GM21717 (cell line): ENCODE measurements at regions not wholly inside any gene's neighbourhood (a gene's known extent, or its start where the extent isn't known, plus 50 kb on each side); places are given as distances from the start of the nearest gene placed in this dataset.

Experiments
- ATAC-seq: cut with Tn5 transposase; IDR thresholded peaks from one replicate; pipeline ENCODE4 v1.9.1; 2021; ENCODE audit warnings: mild to moderate bottlenecking, moderate library complexity; ENCODE audit not compliant: unreplicated experiment

- ATAC-seq = no peak
Observed at GRCh38 chr18:38402509-38402908, 836.9 kb upstream of the CELF4 start.

DNA sequence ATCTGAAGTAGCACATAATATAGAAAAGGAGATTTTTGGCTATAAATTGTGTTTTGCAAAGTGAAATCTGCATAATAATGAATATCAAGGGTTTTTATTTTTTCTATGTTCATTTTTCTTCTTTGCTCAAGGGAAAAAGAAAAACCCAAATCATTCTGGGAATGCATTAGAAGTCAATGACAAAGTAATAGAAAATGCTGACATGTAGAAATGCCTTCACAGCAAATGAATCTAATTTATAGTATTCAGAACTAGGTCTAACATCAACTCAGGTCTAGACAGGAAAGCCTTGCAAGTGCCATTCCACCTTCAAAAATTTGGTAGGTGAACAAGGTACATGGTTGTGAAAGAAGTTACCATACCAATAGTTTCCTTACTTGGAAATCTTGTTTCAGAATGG is 831.5 kb upstream of the CELF4 start:
- ATAC-seq = no peak

- ATAC-seq = no peak
Observed at GRCh38 chr18:38386146-38386545, 820.5 kb upstream of the CELF4 start.

DNA sequence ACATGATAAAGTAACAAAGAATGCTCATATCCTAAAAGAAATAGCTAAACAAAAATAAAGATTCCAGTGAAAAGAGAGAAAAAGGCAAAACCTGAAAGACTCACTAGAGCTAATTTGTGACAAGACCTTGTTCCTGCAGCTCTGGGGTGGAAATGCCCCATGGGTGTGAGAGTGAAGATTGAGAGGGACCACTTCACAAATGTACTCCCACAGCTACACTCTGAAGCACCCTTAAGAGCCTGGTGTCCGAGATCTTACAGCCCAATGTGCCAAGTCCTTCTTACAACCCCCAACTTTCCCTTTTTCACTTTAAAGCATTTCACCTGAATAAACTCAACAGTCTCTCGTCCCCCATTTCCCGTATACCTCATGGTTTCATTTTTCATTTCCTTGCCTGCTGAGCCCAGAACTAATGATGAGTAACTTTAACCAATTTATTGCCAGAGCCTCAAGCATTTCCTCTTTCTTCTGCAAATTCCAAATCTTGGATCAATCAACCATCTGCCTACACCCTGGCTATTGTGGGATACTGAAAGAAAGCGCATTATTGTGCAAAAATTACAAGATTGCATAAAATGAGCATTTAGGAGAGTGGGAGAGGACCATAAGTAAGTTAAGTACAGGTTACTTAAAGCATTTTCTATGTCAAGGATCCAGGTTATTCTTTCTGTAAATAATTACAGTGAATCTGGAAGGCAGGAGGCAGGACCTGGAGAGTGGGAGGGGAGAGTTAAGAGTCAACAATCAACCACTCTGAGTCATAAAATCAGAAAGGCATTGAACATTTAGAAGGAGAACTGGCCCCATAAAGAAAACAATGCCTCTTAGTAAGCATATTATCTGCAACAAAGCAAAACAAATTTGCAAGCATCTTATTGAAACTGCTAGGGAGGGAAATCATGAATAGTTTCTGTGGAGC is 804.4 kb upstream of the CELF4 start:
- peak; percentile 55 for ATAC-seq

DNA sequence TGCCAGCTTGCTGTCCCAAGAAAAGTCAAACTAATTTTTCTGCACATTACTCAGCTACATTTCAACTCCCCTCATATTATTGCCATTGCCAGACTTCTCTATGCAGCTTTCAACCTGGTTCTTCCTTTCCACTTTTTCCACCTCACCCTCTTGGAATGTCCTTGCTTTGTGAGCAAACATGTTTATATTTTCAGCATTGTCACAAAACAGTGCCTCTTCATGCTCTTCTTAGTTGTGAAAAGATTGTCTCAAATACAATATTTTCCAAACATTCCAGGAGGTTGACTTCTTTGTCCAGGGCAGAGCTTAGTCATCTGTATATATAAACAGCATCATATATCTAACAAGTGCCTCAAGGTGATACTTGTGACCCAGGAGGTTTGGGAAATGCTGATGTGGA is 803.3 kb upstream of the CELF4 start:
- ATAC-seq = no peak

DNA sequence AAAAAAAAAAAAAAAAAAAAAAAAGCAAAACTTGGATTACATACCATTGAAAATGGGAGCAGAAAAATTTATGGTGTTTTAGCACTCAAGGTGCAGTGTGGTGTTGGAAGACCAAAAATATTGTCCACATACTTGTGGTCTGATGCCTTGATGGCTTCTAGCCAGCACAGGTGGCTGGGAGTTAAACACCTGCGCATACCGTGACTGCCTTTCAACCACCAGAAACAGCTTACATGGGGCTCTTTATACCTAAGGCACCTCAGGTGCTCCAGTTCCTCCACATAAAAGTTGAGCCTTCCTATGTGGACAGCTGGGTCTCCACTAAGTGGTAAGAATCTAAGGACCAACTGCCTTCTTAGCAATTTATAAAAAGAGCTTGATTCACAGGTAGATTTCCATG is 802.6 kb upstream of the CELF4 start:
- no peak for ATAC-seq

DNA sequence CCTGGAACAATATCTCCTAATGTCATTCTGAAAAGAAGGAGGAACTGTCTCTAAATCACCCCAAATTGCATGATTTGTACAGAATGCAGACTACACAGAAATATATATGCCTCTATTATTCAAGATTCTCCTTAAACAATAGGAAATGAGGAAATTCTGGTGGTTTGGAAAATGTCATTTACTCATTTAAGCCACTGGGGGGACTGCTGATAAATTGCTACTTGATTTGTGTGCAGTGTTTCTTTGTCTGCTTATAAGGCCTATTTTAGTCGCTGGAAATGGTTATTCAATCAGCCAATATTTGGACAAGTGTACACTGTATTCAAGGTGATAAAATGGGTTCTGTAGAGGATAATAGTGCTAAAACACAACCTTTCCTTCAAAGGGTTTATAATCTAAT is 801.9 kb upstream of the CELF4 start:
- ATAC-seq = no peak

DNA sequence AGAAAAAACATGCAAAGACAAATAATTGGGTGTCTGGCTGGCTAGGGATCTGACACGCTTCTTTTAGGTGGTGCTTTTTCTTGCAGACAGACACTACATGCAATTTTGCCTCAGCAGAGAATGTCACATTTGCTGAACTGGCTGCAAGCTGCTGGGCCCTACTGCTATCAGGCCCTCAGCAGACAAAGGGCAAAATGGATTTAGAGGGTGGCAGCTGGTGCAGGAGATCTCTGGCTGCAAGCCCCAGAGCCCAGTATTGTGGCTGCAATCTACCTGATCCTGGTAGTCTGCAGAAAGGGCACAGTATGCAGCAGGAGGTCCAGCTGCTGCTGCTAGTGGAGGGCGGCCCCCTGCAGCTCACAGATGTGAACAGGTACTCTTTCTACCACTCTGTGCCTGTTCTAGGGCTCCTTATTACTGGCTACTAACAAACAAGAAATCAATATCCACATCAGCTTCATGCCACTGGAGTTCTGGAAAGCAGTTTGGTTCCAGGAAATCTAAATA is 796.7 kb upstream of the CELF4 start:
- ATAC-seq = no peak

GRCh38 chr18:38358805-38359657 is 793.4 kb upstream of the CELF4 start:
- no peak for ATAC-seq

DNA sequence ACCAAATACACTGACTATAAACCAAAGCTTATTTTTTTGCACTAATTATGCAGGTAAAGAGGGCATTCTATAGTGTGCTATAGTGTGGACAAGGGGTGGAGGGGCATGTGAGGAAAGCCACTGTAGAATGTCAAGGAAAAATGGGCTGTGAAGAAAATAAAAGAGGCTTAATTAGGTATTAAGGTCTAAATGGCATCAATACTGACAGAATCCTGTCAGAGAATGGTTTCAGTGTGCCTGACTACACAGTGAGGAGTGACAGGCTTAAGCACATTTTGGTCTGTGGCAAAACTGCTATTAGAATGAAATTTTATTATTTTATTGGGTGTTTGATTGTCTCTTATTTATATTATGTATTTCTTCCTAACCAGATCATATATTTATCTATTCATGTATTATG is 787.6 kb upstream of the CELF4 start:
- ATAC-seq = no peak

- ATAC-seq = no peak
Observed at GRCh38 chr18:38350141-38350540, 784.5 kb upstream of the CELF4 start.

DNA sequence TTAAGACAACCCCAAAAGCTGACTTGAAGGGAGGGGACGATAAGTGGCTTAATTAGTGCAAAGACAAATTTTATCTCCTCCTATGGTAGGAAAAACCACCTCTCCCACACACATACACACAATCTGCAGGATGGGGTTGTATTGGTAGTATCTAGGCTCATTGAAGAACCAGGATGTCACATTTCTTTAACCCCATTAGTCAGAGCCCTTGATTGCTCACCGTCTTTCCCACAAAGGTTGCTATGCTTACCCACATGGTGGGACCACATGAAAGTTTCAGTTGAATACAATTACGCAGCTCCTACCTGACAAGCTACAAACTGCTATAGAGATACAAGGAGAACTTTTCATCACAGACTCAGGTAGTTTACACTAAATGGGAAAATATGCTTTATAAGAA is 765.0 kb upstream of the CELF4 start:
- ATAC-seq = no peak

DNA sequence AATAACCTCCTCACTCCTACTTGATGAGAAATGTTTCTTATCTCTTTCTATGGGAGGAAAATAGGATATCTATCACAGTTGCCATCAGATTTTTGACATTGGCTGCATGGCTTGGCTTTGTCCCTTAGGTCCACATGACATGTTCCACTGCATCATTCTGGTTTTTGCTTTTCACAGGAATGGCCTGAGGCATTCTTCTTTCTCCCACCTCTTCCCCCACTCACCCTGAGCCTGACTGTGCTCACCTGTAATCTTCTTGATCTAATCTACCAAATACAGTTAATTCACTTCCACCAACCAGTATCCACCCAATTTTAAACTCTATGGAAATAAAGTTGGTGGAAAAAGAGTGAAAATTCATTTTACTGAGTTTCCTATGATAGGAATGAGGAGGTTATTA is 763.5 kb upstream of the CELF4 start:
- no peak for ATAC-seq

- ATAC-seq = no peak
Observed at GRCh38 chr18:38322206-38322605, 756.6 kb upstream of the CELF4 start.

GRCh38 chr18:38321262-38321661 is 755.7 kb upstream of the CELF4 start:
- ATAC-seq = no peak

GRCh38 chr18:38318416-38318815 is 752.8 kb upstream of the CELF4 start:
- ATAC-seq = no peak

DNA sequence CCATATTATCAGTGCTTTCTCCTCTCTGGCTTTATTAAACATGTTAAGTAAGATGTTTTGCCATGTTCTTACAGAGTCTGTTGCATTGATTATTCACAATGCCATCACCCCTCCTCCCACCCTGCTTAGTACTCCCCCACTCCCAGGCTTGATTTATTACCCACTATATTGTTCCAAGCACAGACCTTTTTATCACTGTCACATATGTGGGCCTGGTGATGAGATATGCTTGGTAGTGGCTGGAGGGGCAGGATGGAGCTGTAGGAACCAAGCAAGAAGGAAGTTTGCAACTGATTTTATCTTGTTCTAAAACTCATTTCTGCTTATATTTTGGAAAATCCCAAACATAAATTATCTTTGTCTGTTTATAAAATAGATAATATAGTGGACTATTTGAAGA is 748.2 kb upstream of the CELF4 start:
- ATAC-seq = no peak

- ATAC-seq = no peak
Observed at GRCh38 chr18:38312532-38312931, 746.9 kb upstream of the CELF4 start.

- ATAC-seq = no peak
Observed at GRCh38 chr18:38310936-38311335, 745.3 kb upstream of the CELF4 start.

DNA sequence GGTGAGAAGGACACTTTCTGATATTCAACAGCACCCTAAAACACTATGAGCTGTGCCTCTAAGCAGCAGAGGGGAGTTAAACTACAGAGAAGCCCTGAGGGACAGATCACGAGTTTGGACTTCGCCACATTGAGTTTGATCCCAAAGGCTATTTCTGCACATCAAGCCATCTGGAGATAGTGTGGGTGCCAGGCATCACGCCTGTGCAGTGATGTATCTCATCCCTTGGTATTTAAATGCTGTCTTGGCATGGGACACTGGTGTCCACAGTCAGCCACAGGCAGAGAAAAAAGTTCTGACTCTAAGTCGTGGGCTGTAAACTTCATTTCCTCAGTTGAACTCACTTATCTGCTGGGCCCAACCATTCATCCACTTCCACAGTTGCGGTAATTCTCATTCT is 742.3 kb upstream of the CELF4 start:
- no peak for ATAC-seq

DNA sequence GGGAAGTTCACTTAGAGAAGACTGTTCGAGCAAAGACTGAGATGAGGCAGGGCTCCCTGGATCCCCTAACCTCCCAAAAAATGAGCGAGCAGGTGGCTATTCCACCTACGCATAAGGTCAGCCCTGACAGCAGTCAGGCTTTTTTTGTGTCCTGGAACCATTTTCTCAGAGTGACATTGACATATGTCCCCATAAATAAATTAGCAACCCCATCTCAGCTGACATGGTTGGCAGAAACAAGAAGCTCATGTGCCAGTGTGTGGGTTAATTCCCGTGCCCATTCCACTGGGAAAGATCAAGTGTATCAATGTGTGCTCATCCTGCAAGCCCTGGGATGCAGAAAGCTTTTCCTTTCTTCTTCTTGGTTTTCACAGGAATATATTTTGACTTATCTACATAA is 740.4 kb upstream of the CELF4 start:
- no peak for ATAC-seq

- ATAC-seq = no peak
Observed at GRCh38 chr18:38301621-38302020, 736.0 kb upstream of the CELF4 start.
